Kidney epithelial cell (primary cell): ENCODE measurements at regions not wholly inside any gene's neighbourhood (a gene's known extent, or its start where the extent isn't known, plus 50 kb on each side); places are given as distances from the start of the nearest gene placed in this dataset.
"Not testable (repeated sequence)": the region's sequence is repeated elsewhere in the genome, so short reads cannot be mapped to it uniquely, and the experiment has no call there.

Experiments used
- DNase-seq: peaks from one replicate; pipeline ENCODE4 v3.0.0-alpha.2; 2010; ENCODE audit warnings: low read depth
- H3K27me3 ChIP-seq: 2 replicates; pipeline ENCODE4 v1.6.0; 2011; ENCODE audit warnings: low read length; ENCODE audit not compliant: control insufficient read depth, insufficient read depth
- H3K36me3 ChIP-seq: 2 replicates; pipeline ENCODE4 v1.5.1; 2011; ENCODE audit warnings: low read length; ENCODE audit not compliant: control insufficient read depth, insufficient read depth
- H3K4me3 ChIP-seq: 2 replicates; pipeline ENCODE4 v1.5.1; 2011; ENCODE audit warnings: low read depth, mild to moderate bottlenecking, control low read depth, low read length
- CTCF ChIP-seq: IDR thresholded peaks from 2 replicates; pipeline ENCODE4 v1.5.1; 2011; ENCODE audit warnings: mild to moderate bottlenecking, moderate library complexity, low read length, control low read depth, inconsistent platforms; ENCODE audit not compliant: insufficient read depth, poor library complexity, severe bottlenecking

DNA sequence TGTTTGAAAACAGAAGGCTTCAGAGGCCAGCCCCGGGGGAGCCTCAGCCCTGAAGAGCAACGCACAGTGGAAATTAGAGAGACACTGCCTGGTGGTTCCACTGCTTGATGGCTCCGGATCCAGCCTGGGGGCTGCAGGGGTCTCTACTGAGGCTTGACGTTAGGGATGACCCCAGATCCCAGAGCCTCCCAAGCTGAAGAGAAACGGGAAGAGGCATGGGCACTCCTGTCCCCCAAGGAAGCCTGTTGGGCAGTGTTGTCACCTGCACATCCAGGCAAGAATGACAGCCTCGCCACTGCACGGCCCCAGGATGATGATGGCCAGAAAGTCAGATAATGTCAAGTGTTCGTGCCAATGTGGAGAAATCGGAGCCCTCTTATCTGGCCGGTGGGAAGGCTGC is 56.8 kb upstream of the FGF3 start:
- Histone ChIP-seq H3K27me3 (peaks cover 24% of the 10 kb centered on the region), H3K4me3 (no peak overlapping the region), H3K36me3 (no peaks in the 10 kb centered on the region)
- TF ChIP-seq CTCF, result no peak
- no peak for DNase-seq

GRCh38 chr11:69877235-69877634 is 58.0 kb upstream of the FGF3 start:
- H3K36me3 ChIP-seq, result no peaks in the 10 kb centered on the region
- no peak overlapping the region for H3K4me3 ChIP-seq
- no peak for DNase-seq
- H3K27me3 ChIP-seq, result peaks cover 24% of the 10 kb centered on the region
- TF ChIP-seq CTCF, result no peak

DNA sequence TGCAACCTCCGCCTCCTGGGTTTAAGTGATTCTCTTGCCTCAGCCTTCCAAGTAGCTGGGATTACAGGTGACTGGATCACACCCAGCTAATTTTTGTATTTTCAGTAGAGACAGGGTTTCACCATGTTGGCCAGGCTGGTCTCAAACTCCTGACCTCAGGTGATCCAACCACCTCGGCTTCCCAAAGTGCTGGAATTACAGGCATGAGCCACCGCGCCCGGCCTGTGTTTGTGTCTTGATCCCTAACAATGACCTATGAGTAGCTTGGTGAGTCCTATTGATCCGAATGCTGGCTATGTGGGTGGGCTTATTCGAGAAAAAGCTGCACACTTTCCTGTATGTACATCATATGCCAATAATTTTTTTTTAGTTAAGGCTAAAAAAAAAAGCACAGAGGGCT is 58.5 kb upstream of the FGF3 start:
- H3K27me3 ChIP-seq, result peaks cover 24% of the 10 kb centered on the region
- DNase-seq, H3K4me3 ChIP-seq, H3K36me3 ChIP-seq: not testable (repeated sequence)

DNA sequence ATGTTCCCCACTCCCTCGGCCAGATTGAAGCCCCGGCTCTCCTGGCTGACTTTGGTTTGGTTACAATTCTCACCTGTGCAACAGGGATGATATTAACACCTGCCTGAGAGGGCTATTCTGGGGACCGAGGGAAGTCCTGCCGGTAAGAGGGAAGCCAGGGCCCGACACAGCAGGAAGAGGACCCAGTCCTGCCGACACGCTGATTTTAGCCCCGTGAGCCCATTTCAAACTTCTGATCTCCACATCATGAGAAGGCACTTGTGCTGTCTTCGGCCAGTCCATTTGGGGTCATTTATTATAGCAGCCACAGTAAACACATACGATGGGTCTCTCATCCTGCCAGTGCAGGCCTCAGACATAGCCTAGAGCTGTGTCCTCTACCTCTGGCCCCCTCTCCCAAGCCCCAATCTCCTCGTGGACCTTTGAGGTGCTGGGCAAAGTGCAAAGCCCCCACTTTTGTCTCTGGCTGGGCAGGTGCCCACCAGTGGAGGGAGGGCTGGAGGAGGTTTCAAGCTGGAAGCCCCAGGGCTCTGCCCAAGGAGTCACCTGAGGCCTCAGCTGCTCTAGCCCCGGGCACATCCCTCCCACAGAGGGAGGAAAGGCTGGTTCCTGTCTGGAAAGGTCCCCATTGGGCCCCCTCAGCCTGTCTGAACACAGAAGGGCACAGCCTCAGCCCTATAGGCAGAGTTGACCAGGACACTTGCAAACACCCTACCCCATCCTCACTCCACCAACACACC is 59.1 kb upstream of the FGF3 start:
- no peak for TF ChIP-seq CTCF
- H3K4me3 ChIP-seq, result no peak overlapping the region
- DNase-seq, result no peak
- peaks cover 25% of the 10 kb centered on the region for H3K27me3 ChIP-seq
- H3K36me3 ChIP-seq, result no peaks in the 10 kb centered on the region

DNA sequence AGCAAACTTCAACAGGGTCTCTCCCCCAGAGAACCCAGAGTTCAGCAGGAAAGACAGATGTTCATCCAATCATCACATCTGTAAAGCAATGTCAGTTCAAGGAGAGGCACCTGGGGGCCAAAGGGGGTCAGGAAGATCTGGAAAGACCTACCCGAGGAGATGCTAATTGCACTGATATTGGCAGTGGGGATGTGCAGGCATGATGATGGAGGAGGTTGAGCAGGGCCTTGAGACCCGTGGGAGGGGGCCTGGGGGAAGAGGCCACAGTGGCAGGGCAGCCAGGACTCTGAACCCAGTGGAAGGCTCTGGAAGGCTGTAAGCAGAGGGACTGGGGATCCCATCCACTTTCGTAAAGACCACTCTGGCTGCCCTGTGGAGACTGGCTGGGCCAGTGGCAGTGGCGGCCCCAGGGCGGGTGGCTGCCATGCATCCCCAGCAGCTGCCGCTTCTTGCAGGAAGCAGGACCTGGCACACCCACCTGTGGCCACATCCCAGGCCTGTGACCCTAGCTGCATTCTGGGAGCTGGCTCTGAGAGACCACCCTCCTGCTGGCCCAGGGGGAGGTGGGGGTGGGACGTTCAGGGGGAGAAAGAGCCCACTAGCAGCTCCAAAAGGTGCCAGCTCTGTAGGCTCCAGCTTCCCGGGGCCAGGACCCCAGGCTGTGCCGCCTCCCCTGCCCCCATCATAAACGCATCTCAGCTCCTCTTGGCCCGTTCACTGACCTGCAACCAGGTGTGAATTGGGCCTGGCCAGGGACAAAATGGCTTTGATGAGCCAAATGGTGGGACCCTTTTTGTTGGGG is 59.9 kb upstream of the FGF3 start:
- Histone ChIP-seq H3K27me3 (peaks cover 26% of the 10 kb centered on the region), H3K36me3 (no peaks in the 10 kb centered on the region), H3K4me3 (no peak overlapping the region)
- DNase-seq, result no peak
- no peak for TF ChIP-seq CTCF

- peaks cover 21% of the 10 kb centered on the region for H3K27me3 ChIP-seq
- no peak for DNase-seq
- no peaks in the 10 kb centered on the region for H3K36me3 ChIP-seq
- no peak overlapping the region for H3K4me3 ChIP-seq
- no peak for TF ChIP-seq CTCF
These were observed 60.5 kb upstream of the FGF3 start for GRCh38 chr11:69879729-69880005.
